Activated naive CD4-positive, alpha-beta T cell treated with anti-CD3 and anti-CD28 coated beads for 36 hours (primary cell): ENCODE measurements at regions not wholly inside any gene's neighbourhood (a gene's known extent, or its start where the extent isn't known, plus 50 kb on each side); places are given as distances from the start of the nearest gene placed in this dataset.

Source experiments
- CTCF ChIA-PET: fragments of 350-600 bp; sonication (Branson Sonifier 250); formaldehyde crosslinking; loops from one replicate; lab custom pipeline; 2021; ENCODE audit warnings: antibody characterized with exemption; lab: Charles Lee
- DNase-seq: peaks from one replicate; pipeline ENCODE4 v3.0.0-alpha.2; 2020
- H3K27ac Mint-ChIP-seq: one replicate; pipeline ENCODE4 v1.8.0; 2021; ENCODE audit warnings: mild to moderate bottlenecking, mixed read lengths
- H3K27me3 Mint-ChIP-seq: one replicate; pipeline ENCODE4 v1.8.0; 2021; ENCODE audit warnings: low read depth, mixed read lengths
- H3K36me3 Mint-ChIP-seq: one replicate; pipeline ENCODE4 v1.8.0; 2021; ENCODE audit warnings: low read depth, mixed read lengths
- H3K4me1 Mint-ChIP-seq: one replicate; pipeline ENCODE4 v1.8.0; 2021; ENCODE audit warnings: low read depth, mixed read lengths
- H3K4me3 Mint-ChIP-seq: one replicate; pipeline ENCODE4 v1.8.0; 2021; ENCODE audit warnings: mild to moderate bottlenecking, moderate library complexity, mixed read lengths
- H3K9me3 Mint-ChIP-seq: one replicate; pipeline ENCODE4 v1.8.0; 2021; ENCODE audit warnings: mixed read lengths
- intact Hi-C: fragments of 100-400 bp; cut with micrococcal nuclease; formaldehyde crosslinking; loops from one replicate; pipeline ENCODE4 v1.15.1; 2023

GRCh38 chr9:108761655-108762347, 94.0 kb downstream of the ACTL7B start:
- peak; percentile 58 for DNase-seq
- Mint-ChIP-seq H3K27ac (no peak overlapping the region), H3K27me3 (peaks cover 5% of the 10 kb centered on the region), H3K9me3 (no peaks in the 10 kb centered on the region), H3K36me3 (no peaks in the 10 kb centered on the region), H3K4me3 (no peak overlapping the region), H3K4me1 (peaks cover 2% of the 10 kb centered on the region)
- CTCF ChIA-PET = interaction anchor here (0.7 to 1.6 kb wide), 9 partner anchors 12 to 1626 kb away, joined by 3 to 5 read pairs (median 3); no protein-coding TSS in a partner anchor
- intact Hi-C loops = loop anchor here (5.0 to 10.0 kb wide), 5 partner anchors 197 to 1337 kb away; partner anchors contain the start of gene EPB41L4B

- H3K27ac Mint-ChIP-seq = no peak overlapping the region
- no peak overlapping the region for H3K4me3 Mint-ChIP-seq
- CTCF ChIA-PET = interaction anchor here (1.1 to 1.6 kb wide), 2 partner anchors 13 to 31 kb away, joined by 3 to 5 read pairs; no protein-coding TSS in a partner anchor
- H3K36me3 Mint-ChIP-seq = no peaks in the 10 kb centered on the region
- no peak for DNase-seq
- intact Hi-C loops = loop anchor here (5.0 to 10.0 kb wide), 5 partner anchors 196 to 1336 kb away; partner anchors contain the start of gene EPB41L4B
- H3K9me3 Mint-ChIP-seq = no peaks in the 10 kb centered on the region
- no peaks in the 10 kb centered on the region for H3K4me1 Mint-ChIP-seq
- peaks cover 5% of the 10 kb centered on the region for H3K27me3 Mint-ChIP-seq
These were observed 94.9 kb downstream of the ACTL7B start for GRCh38 chr9:108760841-108761240.

GRCh38 chr9:108759835-108760234, 96.0 kb downstream of the ACTL7B start:
- intact Hi-C loops = loop anchor here (5.0 to 10.0 kb wide), 5 partner anchors 195 to 1335 kb away; partner anchors contain the start of gene EPB41L4B
- CTCF ChIA-PET = no interaction called here
- Mint-ChIP-seq H3K4me1 (no peaks in the 10 kb centered on the region), H3K4me3 (no peak overlapping the region), H3K36me3 (no peaks in the 10 kb centered on the region), H3K27me3 (peaks cover 5% of the 10 kb centered on the region), H3K27ac (no peak overlapping the region), H3K9me3 (no peaks in the 10 kb centered on the region)
- no peak for DNase-seq

DNA sequence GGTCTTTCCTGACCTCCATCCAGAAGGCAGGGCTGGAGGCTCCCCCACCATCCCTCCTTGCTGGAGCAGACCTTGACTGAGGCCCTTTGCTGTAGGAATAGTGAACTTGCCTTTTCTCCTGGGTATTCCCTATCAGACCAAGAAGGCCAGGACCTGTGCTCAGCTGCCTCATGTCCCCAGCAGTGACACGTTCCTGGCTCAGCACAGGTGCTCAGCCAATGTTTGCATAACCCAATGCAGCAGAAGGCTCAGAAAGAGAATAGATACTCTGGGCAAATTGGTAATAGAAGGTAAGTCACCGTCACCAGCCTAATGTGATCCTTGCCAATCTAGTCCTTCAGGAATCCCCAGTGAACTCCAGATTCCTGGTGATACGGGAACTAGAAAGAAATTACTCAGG, 96.4 kb downstream of the ACTL7B start:
- intact Hi-C loops = no loop called here

GRCh38 chr9:108756746-108757490, 98.9 kb downstream of the ACTL7B start:
- H3K27me3 Mint-ChIP-seq = peaks cover 5% of the 10 kb centered on the region
- DNase-seq = no peak
- intact Hi-C loops = no loop called here
- no peak overlapping the region for H3K27ac Mint-ChIP-seq
- H3K9me3 Mint-ChIP-seq = peaks cover 3% of the 10 kb centered on the region
- no peak overlapping the region for H3K4me3 Mint-ChIP-seq
- CTCF ChIA-PET = interaction anchor here (0.6 to 0.7 kb wide), 2 partner anchors 12 to 1684 kb away, joined by 3 to 5 read pairs; no protein-coding TSS in a partner anchor
- no peaks in the 10 kb centered on the region for H3K36me3 Mint-ChIP-seq
- no peaks in the 10 kb centered on the region for H3K4me1 Mint-ChIP-seq

More for the DNA sequence above, 96.4 kb downstream of the ACTL7B start:
- CTCF ChIA-PET = no interaction called here
- H3K4me3 Mint-ChIP-seq = no peak overlapping the region
- no peaks in the 10 kb centered on the region for H3K9me3 Mint-ChIP-seq
- peaks cover 5% of the 10 kb centered on the region for H3K27me3 Mint-ChIP-seq
- H3K27ac Mint-ChIP-seq = no peak overlapping the region
- no peak for DNase-seq
- H3K36me3 Mint-ChIP-seq = no peaks in the 10 kb centered on the region
- no peaks in the 10 kb centered on the region for H3K4me1 Mint-ChIP-seq

DNA sequence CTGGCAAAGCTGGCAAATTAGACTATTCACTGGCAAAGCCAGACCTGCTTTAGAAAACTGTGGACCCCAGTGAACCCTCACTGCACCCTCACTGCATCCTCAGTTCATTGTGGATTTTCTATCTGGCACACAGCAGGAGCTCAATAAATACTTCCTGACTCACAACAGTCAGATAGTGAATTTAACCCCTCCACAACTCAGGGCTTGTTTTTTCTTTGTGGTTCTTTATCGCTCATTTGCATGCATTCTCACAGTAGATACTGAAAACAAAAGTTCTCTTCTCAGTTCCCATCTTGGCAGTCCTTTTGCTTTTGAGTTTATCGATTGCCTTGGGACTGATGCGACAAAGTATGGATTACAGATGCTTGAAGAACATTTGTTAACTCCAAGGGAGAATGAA, 99.8 kb downstream of the ACTL7B start:
- CTCF ChIA-PET = interaction anchor here (0.6 kb wide), 1 partner anchor 10 kb away, joined by 4 read pairs; no protein-coding TSS in a partner anchor
- no peaks in the 10 kb centered on the region for H3K4me1 Mint-ChIP-seq
- no peak overlapping the region for H3K4me3 Mint-ChIP-seq
- intact Hi-C loops = no loop called here
- H3K9me3 Mint-ChIP-seq = peaks cover 3% of the 10 kb centered on the region
- H3K36me3 Mint-ChIP-seq = no peaks in the 10 kb centered on the region
- no peak overlapping the region for H3K27ac Mint-ChIP-seq
- no peak for DNase-seq
- peaks cover 3% of the 10 kb centered on the region for H3K27me3 Mint-ChIP-seq

- intact Hi-C loops = no loop called here
- CTCF ChIA-PET = no interaction called here
- H3K36me3 Mint-ChIP-seq = no peaks in the 10 kb centered on the region
- no peaks in the 10 kb centered on the region for H3K4me1 Mint-ChIP-seq
- no peak overlapping the region for H3K4me3 Mint-ChIP-seq
- H3K9me3 Mint-ChIP-seq = peaks cover 3% of the 10 kb centered on the region
- no peaks in the 10 kb centered on the region for H3K27me3 Mint-ChIP-seq
- no peak for DNase-seq
- no peak overlapping the region for H3K27ac Mint-ChIP-seq
These were observed 104.4 kb downstream of the ACTL7B start for GRCh38 chr9:108751369-108751768.

DNA sequence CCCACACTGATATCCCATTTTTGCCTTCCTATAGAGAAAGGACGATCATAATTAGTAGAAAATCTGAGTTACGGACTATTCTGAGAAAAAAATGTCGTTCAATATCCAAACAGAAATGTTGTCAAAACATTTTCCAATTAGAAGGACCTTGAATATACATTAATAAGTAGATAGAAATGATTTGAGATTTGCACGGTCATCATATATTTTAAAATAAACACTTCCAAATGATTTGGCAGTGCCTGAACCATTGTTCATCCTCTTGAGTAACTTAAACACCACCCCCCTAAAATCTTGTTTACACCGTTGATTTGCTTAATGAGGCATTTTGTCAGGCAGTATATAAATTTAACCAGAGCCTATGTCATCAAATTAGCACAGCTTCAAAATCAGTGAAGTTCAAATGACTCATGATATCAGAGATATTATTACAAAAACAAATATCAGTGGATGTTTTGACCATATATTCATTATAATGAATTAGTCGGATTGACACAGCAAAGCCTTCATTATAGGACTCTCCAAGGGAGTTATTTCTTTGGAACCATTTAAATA, 105.0 kb downstream of the ACTL7B start:
- Mint-ChIP-seq H3K4me3 (no peak overlapping the region), H3K9me3 (peaks cover 3% of the 10 kb centered on the region), H3K36me3 (no peaks in the 10 kb centered on the region), H3K27me3 (no peaks in the 10 kb centered on the region), H3K4me1 (no peaks in the 10 kb centered on the region), H3K27ac (no peak overlapping the region)
- intact Hi-C loops = no loop called here
- CTCF ChIA-PET = no interaction called here
- no peak for DNase-seq

DNA sequence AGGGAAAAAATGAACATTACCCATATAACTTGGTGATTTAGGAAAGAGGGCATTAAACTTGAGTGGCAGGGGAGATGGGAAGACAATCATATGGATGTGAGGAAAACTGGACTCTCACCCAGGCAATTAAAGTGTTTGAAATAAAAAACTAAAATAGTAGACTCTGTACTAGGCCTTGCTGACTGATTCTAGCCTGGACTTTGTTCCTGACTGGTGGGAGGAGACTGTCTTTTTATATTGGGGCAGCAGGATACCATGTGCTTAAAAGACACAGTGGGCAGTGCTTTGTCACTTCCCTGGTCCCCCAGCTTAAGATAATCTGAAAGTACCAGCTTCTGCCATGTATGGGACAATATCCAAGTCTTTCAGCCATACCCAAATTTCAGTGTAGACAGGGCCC, 107.0 kb downstream of the ACTL7B start:
- H3K4me3 Mint-ChIP-seq = no peak overlapping the region
- intact Hi-C loops = no loop called here
- CTCF ChIA-PET = no interaction called here
- no peaks in the 10 kb centered on the region for H3K27me3 Mint-ChIP-seq
- H3K4me1 Mint-ChIP-seq = no peaks in the 10 kb centered on the region
- H3K27ac Mint-ChIP-seq = no peak overlapping the region
- peaks cover 3% of the 10 kb centered on the region for H3K9me3 Mint-ChIP-seq
- H3K36me3 Mint-ChIP-seq = no peaks in the 10 kb centered on the region
- no peak for DNase-seq

DNA sequence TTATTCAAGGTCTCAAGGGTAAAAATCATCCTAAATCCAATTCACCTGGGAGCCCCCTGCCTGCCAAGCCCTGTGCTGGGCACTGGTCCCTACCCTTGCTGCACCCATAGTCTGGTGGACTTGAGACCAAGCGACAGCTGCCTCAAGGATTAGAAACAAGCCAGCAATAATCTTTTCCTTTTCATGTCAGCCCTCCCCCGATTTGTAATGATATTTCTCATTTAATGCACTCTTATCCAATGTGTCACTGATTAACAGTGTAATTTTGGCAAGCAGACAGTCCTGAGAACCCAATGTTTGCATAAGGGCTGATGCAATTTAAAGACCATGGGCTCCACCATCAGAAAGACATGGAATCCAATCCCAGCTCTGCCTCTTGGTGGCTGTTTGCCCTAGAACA, 108.9 kb downstream of the ACTL7B start:
- Mint-ChIP-seq H3K27me3 (no peaks in the 10 kb centered on the region), H3K4me3 (no peak overlapping the region), H3K36me3 (no peaks in the 10 kb centered on the region), H3K4me1 (no peaks in the 10 kb centered on the region), H3K27ac (no peak overlapping the region), H3K9me3 (no peaks in the 10 kb centered on the region)
- DNase-seq = no peak
- intact Hi-C loops = no loop called here
- CTCF ChIA-PET = interaction anchor here (0.6 kb wide), 1 partner anchor 97 kb away, joined by 3 read pairs; no protein-coding TSS in a partner anchor

- DNase-seq = no peak
- CTCF ChIA-PET = interaction anchor here (0.6 kb wide), 1 partner anchor 10 kb away, joined by 4 read pairs; no protein-coding TSS in a partner anchor
- no peaks in the 10 kb centered on the region for H3K4me1 Mint-ChIP-seq
- no peaks in the 10 kb centered on the region for H3K27me3 Mint-ChIP-seq
- no peak overlapping the region for H3K4me3 Mint-ChIP-seq
- intact Hi-C loops = no loop called here
- no peaks in the 10 kb centered on the region for H3K9me3 Mint-ChIP-seq
- no peak overlapping the region for H3K27ac Mint-ChIP-seq
- H3K36me3 Mint-ChIP-seq = no peaks in the 10 kb centered on the region
These were observed 109.8 kb downstream of the ACTL7B start for GRCh38 chr9:108746001-108746400.

DNA sequence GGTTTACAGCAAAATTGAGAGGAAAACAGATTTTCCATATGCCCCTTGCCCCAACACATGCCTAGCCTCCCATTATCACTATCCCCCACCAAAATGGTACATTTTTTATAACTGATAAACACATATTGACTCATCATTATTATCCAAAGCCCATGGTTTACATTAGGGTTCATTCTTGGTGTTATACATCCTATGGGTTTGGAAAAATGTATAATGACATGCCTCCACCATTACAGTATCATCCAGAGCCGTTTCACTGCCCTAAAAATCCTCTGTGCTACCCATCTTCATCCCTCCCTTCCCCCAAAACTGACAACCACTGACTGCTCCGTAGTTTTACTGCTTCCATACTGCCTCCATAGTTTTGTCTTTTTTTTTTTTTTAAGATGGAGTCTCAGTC, 111.1 kb downstream of the ACTL7B start:
- DNase-seq = no peak
- no peaks in the 10 kb centered on the region for H3K36me3 Mint-ChIP-seq
- no peaks in the 10 kb centered on the region for H3K27me3 Mint-ChIP-seq
- H3K27ac Mint-ChIP-seq = no peak overlapping the region
- intact Hi-C loops = no loop called here
- no peak overlapping the region for H3K4me3 Mint-ChIP-seq
- no peaks in the 10 kb centered on the region for H3K9me3 Mint-ChIP-seq
- H3K4me1 Mint-ChIP-seq = no peaks in the 10 kb centered on the region
- CTCF ChIA-PET = no interaction called here
